Kidney (tissue), 13 donors: ENCODE measurements at regions not wholly inside any gene's neighbourhood (a gene's known extent, or its start where the extent isn't known, plus 50 kb on each side); places are given as distances from the start of the nearest gene placed in this dataset.

Experiments used
- DNase-seq, 5 donors: peaks; one replicate each; pipeline ENCODE4 v3.0.0-alpha.2; 2013 to 2020
- FAIRE-seq: peaks from 2 replicates; lab custom pipeline; 2012; peaks lifted over from hg19 to GRCh38; lab: Jason Lieb, UNC
- H3K27ac ChIP-seq, 2 donors: one replicate each; pipeline ENCODE4 v1.7.0; 2013; ENCODE audit warnings: low read depth in 2 of 2, low read length in 2 of 2, inconsistent platforms in 1 of 2
- H3K27me3 ChIP-seq: one replicate; pipeline ENCODE4 v1.7.1; 2013; ENCODE audit warnings: low read length, inconsistent platforms; ENCODE audit not compliant: control insufficient read depth, insufficient read depth
- H3K36me3 ChIP-seq, 3 donors: one replicate each; pipeline versions ENCODE4 v1.7.0 to v1.7.1; 2013; ENCODE audit warnings: low read length in 3 of 3, control low read depth in 1 of 3, inconsistent platforms in 1 of 3; ENCODE audit not compliant: insufficient read depth in 3 of 3, control insufficient read depth in 2 of 3
- H3K4me1 ChIP-seq, 3 donors: one replicate each; pipeline versions ENCODE4 v1.7.0 to v1.7.1; 2013; ENCODE audit warnings: low read length in 3 of 3, inconsistent platforms in 1 of 3, low read depth in 1 of 3; ENCODE audit not compliant: control insufficient read depth in 2 of 3, insufficient read depth in 2 of 3
- H3K4me3 ChIP-seq, 3 donors: one replicate each; pipeline versions ENCODE4 v1.7.0 to v1.8.1; 2013; ENCODE audit warnings: low read length in 3 of 3, control low read depth in 1 of 3, inconsistent platforms in 1 of 3
- H3K9ac ChIP-seq, 3 donors: one replicate each; pipeline versions ENCODE4 v1.7.0 to v1.7.1; 2013; ENCODE audit warnings: low read length in 3 of 3, control low read depth in 1 of 3, inconsistent platforms in 1 of 3
- H3K9me3 ChIP-seq, 3 donors: one replicate each; pipeline versions ENCODE4 v1.7.0 to v1.7.1; 2013; ENCODE audit warnings: low read length in 3 of 3, control low read depth in 1 of 3, inconsistent platforms in 1 of 3; ENCODE audit not compliant: control insufficient read depth in 2 of 3, insufficient read depth in 1 of 3
- intact Hi-C: fragments of 100-400 bp; cut with DNase I; formaldehyde crosslinking; loops from one replicate; pipeline ENCODE4 v1.11.1; 2022
- TF ChIP-seq, protein P1 (sequence below): IDR thresholded peaks from 3 replicates; pipeline ENCODE4 v1.5.1; 2012; ENCODE audit warnings: mild to moderate bottlenecking, moderate library complexity, borderline replicate concordance; ENCODE audit not compliant: insufficient read depth; ENCODE audit errors: extremely low read depth
- donor health status: control.
- donor health status: control.
- donor health status: control.
- donor health status: control.
- donor health status: control.
- donor health status: DM: yes; HTN: yes; CAD: no.
- donor health status: Normal renal cell carcinoma (clear cell type).

GRCh38 chr7:52648872-52649271, 386.6 kb upstream of the POM121L12 start:
- H3K36me3 ChIP-seq = no peaks in the 10 kb centered on the region
- no peak overlapping the region for H3K4me3 ChIP-seq
- H3K9ac ChIP-seq = no peak overlapping the region
- DNase-seq = no peak
- H3K9me3 ChIP-seq = no peaks in the 10 kb centered on the region
- TF ChIP-seq, protein P1, sequence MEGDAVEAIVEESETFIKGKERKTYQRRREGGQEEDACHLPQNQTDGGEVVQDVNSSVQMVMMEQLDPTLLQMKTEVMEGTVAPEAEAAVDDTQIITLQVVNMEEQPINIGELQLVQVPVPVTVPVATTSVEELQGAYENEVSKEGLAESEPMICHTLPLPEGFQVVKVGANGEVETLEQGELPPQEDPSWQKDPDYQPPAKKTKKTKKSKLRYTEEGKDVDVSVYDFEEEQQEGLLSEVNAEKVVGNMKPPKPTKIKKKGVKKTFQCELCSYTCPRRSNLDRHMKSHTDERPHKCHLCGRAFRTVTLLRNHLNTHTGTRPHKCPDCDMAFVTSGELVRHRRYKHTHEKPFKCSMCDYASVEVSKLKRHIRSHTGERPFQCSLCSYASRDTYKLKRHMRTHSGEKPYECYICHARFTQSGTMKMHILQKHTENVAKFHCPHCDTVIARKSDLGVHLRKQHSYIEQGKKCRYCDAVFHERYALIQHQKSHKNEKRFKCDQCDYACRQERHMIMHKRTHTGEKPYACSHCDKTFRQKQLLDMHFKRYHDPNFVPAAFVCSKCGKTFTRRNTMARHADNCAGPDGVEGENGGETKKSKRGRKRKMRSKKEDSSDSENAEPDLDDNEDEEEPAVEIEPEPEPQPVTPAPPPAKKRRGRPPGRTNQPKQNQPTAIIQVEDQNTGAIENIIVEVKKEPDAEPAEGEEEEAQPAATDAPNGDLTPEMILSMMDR = no peak
- intact Hi-C loops = no loop called here
- no peaks in the 10 kb centered on the region for H3K4me1 ChIP-seq
- no peaks in the 10 kb centered on the region for H3K27me3 ChIP-seq
- no peak for FAIRE-seq
- no peak overlapping the region for H3K27ac ChIP-seq

- Histone ChIP-seq H3K27ac (no peak overlapping the region), H3K4me3 (no peak overlapping the region), H3K36me3 (no peaks in the 10 kb centered on the region), H3K9me3 (no peaks in the 10 kb centered on the region), H3K4me1 (no peaks in the 10 kb centered on the region), H3K9ac (no peak overlapping the region), H3K27me3 (no peaks in the 10 kb centered on the region)
- DNase-seq (no peak), FAIRE-seq (no peak)
- TF ChIP-seq, protein P1 = no peak
- intact Hi-C loops = no loop called here
Observed at GRCh38 chr7:52647046-52647445, 388.4 kb upstream of the POM121L12 start.

GRCh38 chr7:52639981-52640380, 395.5 kb upstream of the POM121L12 start:
- no peak overlapping the region for H3K9ac ChIP-seq
- H3K36me3 ChIP-seq = no peaks in the 10 kb centered on the region
- TF ChIP-seq, protein P1 = no peak
- H3K9me3 ChIP-seq = no peaks in the 10 kb centered on the region
- H3K27me3 ChIP-seq = no peaks in the 10 kb centered on the region
- H3K4me1 ChIP-seq = no peaks in the 10 kb centered on the region
- DNase-seq (no peak), FAIRE-seq (no peak)
- no peak overlapping the region for H3K27ac ChIP-seq
- intact Hi-C loops = no loop called here
- H3K4me3 ChIP-seq = no peak overlapping the region

DNA sequence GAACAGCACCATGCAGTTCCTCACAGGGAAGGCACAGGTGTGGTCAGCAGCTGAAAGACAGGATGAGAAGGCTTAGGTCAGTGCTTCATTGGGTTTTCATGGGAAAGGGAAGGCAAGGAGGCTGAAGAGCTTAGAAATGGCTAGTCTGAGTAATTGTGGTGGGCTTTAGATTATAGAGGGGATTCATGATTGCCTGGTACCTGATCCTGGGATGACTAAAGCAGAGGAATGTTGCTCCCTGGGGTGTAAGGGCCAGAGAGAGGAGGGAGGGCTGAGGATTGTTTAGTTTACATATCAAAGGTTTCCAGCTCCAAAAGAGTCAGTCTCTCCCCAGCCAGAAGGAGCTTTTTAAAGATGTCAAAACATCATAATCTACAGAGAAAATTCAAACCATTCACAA, 396.3 kb upstream of the POM121L12 start:
- intact Hi-C loops = no loop called here
- Histone ChIP-seq H3K27ac (no peak overlapping the region), H3K9ac (no peak overlapping the region), H3K27me3 (no peaks in the 10 kb centered on the region), H3K36me3 (no peaks in the 10 kb centered on the region), H3K9me3 (no peaks in the 10 kb centered on the region), H3K4me3 (no peak overlapping the region), H3K4me1 (no peaks in the 10 kb centered on the region)
- no peak for DNase-seq
- TF ChIP-seq, protein P1 = no peak
- FAIRE-seq = no peak
